ENCODE measurements at regions not wholly inside any gene's neighbourhood (a gene's known extent, or its start where the extent isn't known, plus 50 kb on each side); places are given as distances from the start of the nearest gene placed in this dataset.

GRCh38 chr5:164345853-164346252 lies 840.4 kb downstream of the MAT2B start:
- TF ChIP-seq CTCF (IDR thresholded peaks at IDR 0.05) = no peak
- no peak for TF ChIP-seq POLR2A (IDR thresholded peaks at IDR 0.05)

All from thyroid gland (tissue), 4 donors.